Gastroesophageal sphincter (tissue), 4 donors: ENCODE measurements at regions not wholly inside any gene's neighbourhood (a gene's known extent, or its start where the extent isn't known, plus 50 kb on each side); places are given as distances from the start of the nearest gene placed in this dataset.

ENCODE experiments used
- ATAC-seq: fragments of 150-250 bp; one replicate; pipeline ENCODE4 v1.9.1; 2016; ENCODE audit warnings: mild to moderate bottlenecking, moderate library complexity
- H3K27ac ChIP-seq, 4 donors: fragments of 200-600 bp; sonication (generic) in 3 of 4; 1 replicate in 3 of 4; 2 replicates in 1 of 4; pipeline ENCODE4 v1.5.1; 2016 to 2019
- H3K27me3 ChIP-seq: fragments of 200-600 bp; sonication (generic); one replicate; pipeline ENCODE4 v1.5.1; 2019
- H3K36me3 ChIP-seq, 2 donors: fragments of 200-600 bp; sonication (generic); one replicate each; pipeline ENCODE4 v1.5.1; 2019; ENCODE audit warnings: control low read depth in 1 of 2
- H3K4me1 ChIP-seq, 3 donors: fragments of 200-600 bp; sonication (generic); 1 replicate in 2 of 3; 2 replicates in 1 of 3; pipeline ENCODE4 v1.5.1; 2016 to 2019; ENCODE audit warnings: control low read depth in 2 of 3
- H3K4me3 ChIP-seq, 2 donors: fragments of 200-600 bp; sonication (generic); one replicate each; pipeline ENCODE4 v1.5.1; 2019; ENCODE audit warnings: mild to moderate bottlenecking in 1 of 2, moderate library complexity in 1 of 2
- H3K9me3 ChIP-seq, 3 donors: fragments of 200-600 bp; sonication (generic); one replicate each; pipeline ENCODE4 v1.5.1; 2017 to 2019; ENCODE audit warnings: control low read depth in 2 of 3
- EP300 ChIP-seq: sonication (generic); formaldehyde crosslinking; IDR thresholded peaks from one replicate; pipeline ENCODE4 v1.6.1; 2017; ENCODE audit warnings: antibody characterized with exemption, mild to moderate bottlenecking
- POLR2A ChIP-seq, 2 donors: fragments of 450-650 bp; IDR thresholded peaks; one replicate each; pipeline ENCODE4 v1.6.1; 2017; ENCODE audit warnings: antibody characterized with exemption in 2 of 2, mild to moderate bottlenecking in 2 of 2, moderate library complexity in 1 of 2
- POLR2AphosphoS5 ChIP-seq: sonication (generic); formaldehyde crosslinking; IDR thresholded peaks from one replicate; pipeline ENCODE4 v1.6.1; 2017; ENCODE audit warnings: antibody characterized with exemption
- WGBS, 2 donors: methylation state at CpG; one replicate each; pipeline ENCODE4 v1.1.5; 2018; ENCODE audit warnings: low coverage in 1 of 2; 5-methylcytosine and 5-hydroxymethylcytosine counted together
- TF ChIP-seq, protein P1 (sequence below), 4 experiments: fragments of 200-600 bp in 2 of 4; fragments of 450-650 bp in 2 of 4; sonication (generic) in 1 of 4; IDR thresholded peaks; one replicate each; pipeline ENCODE4 v1.5.1; 2017 to 2019; ENCODE audit warnings: antibody characterized with exemption in 4 of 4, mild to moderate bottlenecking in 2 of 4, moderate library complexity in 2 of 4

DNA sequence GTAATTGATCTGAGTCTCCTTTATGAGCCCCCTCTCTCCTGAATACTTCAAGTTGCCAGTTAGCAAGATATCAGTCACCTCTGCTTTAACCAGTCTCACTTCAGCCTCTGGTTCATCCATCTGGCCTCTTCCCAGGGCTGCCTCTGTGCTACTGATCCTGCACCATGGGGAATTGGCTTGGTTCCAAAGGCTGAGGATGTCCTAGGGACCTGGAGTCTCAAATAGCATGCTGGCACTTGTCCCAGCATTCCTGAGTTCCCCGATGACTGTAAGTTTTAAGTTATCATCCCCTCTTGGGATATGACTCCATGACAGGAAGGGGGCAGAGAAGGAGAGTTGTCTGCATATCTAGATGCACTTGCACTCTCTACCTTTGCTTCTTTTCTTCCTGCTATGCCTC lies 252.0 kb downstream of the PTBP2 start:
- Histone ChIP-seq H3K4me3 (no peak overlapping the region), H3K9me3 (no peaks in the 10 kb centered on the region), H3K27me3 (no peaks in the 10 kb centered on the region), H3K4me1 (peaks cover 0 to 11% (median 0%) of the 10 kb centered on the region in 3 donors), H3K27ac (no peak overlapping the region), H3K36me3 (no peaks in the 10 kb centered on the region)
- TF ChIP-seq POLR2AphosphoS5, result no peak
- TF ChIP-seq, protein P1, sequence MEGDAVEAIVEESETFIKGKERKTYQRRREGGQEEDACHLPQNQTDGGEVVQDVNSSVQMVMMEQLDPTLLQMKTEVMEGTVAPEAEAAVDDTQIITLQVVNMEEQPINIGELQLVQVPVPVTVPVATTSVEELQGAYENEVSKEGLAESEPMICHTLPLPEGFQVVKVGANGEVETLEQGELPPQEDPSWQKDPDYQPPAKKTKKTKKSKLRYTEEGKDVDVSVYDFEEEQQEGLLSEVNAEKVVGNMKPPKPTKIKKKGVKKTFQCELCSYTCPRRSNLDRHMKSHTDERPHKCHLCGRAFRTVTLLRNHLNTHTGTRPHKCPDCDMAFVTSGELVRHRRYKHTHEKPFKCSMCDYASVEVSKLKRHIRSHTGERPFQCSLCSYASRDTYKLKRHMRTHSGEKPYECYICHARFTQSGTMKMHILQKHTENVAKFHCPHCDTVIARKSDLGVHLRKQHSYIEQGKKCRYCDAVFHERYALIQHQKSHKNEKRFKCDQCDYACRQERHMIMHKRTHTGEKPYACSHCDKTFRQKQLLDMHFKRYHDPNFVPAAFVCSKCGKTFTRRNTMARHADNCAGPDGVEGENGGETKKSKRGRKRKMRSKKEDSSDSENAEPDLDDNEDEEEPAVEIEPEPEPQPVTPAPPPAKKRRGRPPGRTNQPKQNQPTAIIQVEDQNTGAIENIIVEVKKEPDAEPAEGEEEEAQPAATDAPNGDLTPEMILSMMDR (IDR thresholded peaks at IDR 0.05), result no peak
- no peak for TF ChIP-seq POLR2A (IDR thresholded peaks at IDR 0.05)
- TF ChIP-seq EP300, result no peak
- ATAC-seq, result no peak
- 57% methylated on average over 1 of the region's 1 CpG; no CpG with 5 or more reads in 1 of the 2 donors for WGBS, 2 donors

DNA sequence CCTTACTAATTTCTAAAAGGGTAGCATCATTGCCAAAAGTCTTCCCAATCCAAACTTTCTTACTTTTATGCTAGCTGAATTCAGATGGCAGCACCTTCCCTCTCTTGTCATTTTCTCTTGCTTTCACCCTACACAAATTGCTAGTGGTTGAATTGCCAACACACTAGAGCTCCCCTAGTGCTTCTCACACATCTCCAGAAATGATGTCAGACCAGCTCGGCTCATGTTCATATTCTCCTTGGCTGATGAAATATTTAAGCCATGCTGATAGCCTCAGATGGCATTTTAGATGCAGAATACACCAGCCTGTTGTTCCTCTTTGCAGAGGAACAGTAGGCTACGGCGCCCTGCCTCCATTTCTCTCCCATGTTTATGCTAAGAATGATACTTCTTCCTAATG lies 256.9 kb downstream of the PTBP2 start:
- Histone ChIP-seq H3K36me3 (no peaks in the 10 kb centered on the region), H3K4me1 (no peaks in the 10 kb centered on the region), H3K27me3 (no peaks in the 10 kb centered on the region), H3K27ac (no peak overlapping the region), H3K4me3 (no peak overlapping the region), H3K9me3 (no peaks in the 10 kb centered on the region)
- no peak for TF ChIP-seq POLR2AphosphoS5
- TF ChIP-seq, protein P1 (IDR thresholded peaks at IDR 0.05), result no peak
- ATAC-seq, result no peak
- WGBS, 2 donors, result 82 to 90% methylated on average over 2 to 3 of the region's 3 CpGs

DNA sequence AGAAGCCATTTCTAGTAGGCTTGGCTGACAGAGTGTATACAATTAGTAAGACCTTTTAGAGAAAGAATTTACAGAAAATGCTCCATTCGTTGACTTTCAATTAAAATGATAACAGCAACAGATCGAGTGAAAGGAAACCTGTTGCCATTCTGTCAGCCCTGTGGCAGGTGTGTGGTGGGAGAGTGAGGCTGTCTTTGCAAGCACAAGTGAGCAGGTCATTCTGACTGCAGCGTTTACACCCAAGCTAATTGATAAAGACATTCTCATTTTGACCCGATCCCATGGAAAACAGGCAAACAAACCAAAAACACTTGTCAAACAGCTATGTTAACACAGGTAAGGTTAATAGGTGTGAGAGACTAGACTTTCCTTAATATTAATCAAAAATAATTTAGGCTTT lies 257.3 kb downstream of the PTBP2 start:
- no peak overlapping the region for H3K27ac ChIP-seq
- ATAC-seq, result no peak
- H3K4me3 ChIP-seq, result no peak overlapping the region
- no peaks in the 10 kb centered on the region for H3K4me1 ChIP-seq
- WGBS, 2 donors, result 72 to 78% methylated on average over 3 to 4 of the region's 4 CpGs
- no peaks in the 10 kb centered on the region for H3K27me3 ChIP-seq
- TF ChIP-seq EP300, result no peak
- TF ChIP-seq POLR2AphosphoS5, result no peak
- H3K9me3 ChIP-seq, result no peaks in the 10 kb centered on the region
- no peaks in the 10 kb centered on the region for H3K36me3 ChIP-seq

DNA sequence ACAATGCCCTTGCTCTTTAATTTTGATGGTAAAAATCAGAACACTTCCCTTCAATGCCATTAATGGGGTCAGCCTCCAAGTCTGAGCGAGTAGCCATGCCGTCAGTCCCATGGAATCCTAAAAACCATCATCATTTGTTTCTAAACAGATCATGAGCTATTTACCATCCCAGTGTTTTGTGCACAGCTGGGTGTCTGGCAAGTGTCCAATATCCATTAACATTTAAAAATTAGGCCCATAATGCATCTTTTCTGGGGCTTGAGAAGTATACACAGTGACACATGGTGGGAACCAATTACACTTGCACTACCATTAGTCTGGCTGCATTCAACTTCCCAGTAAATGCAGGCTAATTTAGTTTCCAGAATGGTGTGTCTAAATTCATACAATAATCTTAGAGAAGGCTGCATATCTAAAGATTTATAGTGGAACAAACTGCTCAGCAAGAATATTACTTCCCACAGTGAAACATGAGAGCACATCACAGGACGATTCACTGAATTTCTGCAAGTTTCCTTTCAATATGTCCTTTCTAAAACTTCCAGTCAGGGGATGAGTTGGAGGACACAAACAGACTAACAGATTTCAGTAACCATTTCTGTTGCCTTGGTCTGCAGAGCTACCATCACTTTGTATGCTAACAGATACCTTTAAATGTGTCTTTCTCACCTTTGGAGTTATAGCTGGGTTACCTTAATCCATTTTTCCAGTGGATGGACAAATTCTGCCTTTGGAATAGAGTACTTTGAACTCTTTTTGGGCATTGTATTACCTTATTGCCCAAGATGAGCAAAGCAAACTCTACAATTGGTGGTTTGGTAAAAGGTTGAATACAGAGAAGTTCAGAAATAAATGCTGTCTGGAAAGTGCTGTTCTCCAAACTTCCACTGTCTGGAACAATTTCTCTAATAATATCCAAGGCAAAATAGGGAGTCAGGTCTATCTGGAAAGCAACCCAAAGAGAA lies 258.0 kb downstream of the PTBP2 start:
- H3K4me3 ChIP-seq, result no peak overlapping the region
- no peaks in the 10 kb centered on the region for H3K4me1 ChIP-seq
- no peaks in the 10 kb centered on the region for H3K36me3 ChIP-seq
- TF ChIP-seq EP300 (no peak), POLR2A (IDR thresholded peaks at IDR 0.05) (no peak), POLR2AphosphoS5 (no peak)
- TF ChIP-seq, protein P1 (IDR thresholded peaks at IDR 0.05), result no peak
- 50 to 77% methylated on average over 3 of the region's 3 CpGs for WGBS, 2 donors
- no peaks in the 10 kb centered on the region for H3K9me3 ChIP-seq
- no peak for ATAC-seq
- no peaks in the 10 kb centered on the region for H3K27me3 ChIP-seq
- H3K27ac ChIP-seq, result no peak overlapping the region

DNA sequence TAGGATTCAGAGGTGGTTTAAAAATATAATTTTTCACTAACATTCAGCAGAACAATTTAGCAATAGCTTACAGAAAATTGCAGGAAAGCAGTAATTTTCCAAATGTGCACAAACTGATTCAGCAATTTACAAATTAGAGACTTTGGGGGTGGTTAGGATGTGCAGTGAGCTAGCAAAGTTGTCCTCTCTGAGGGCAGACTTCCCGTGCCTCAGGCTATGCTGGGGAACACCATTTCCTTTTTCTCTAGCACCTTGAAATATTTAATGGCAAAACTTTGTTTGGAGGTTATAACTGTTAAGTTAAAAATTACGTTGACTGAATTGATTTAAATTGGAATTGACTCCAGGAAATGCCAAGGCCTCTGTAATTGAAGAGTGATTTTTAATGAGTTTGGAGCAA lies 258.9 kb downstream of the PTBP2 start:
- no peak overlapping the region for H3K4me3 ChIP-seq

More for the DNA sequence above, 258.9 kb downstream of the PTBP2 start:
- no peaks in the 10 kb centered on the region for H3K9me3 ChIP-seq
- no peaks in the 10 kb centered on the region for H3K36me3 ChIP-seq
- H3K4me1 ChIP-seq, result no peaks in the 10 kb centered on the region
- TF ChIP-seq EP300 (no peak), POLR2A (IDR thresholded peaks at IDR 0.05) (no peak), POLR2AphosphoS5 (no peak)
- TF ChIP-seq, protein P1 (IDR thresholded peaks at IDR 0.05), result no peak
- ATAC-seq, result no peak
- no peaks in the 10 kb centered on the region for H3K27me3 ChIP-seq
- 57 to 65% methylated on average over 1 to 2 of the region's 2 CpGs for WGBS, 2 donors
- H3K27ac ChIP-seq, result no peak overlapping the region
